ENCODE measurements at regions not wholly inside any gene's neighbourhood (a gene's known extent, or its start where the extent isn't known, plus 50 kb on each side); places are given as distances from the start of the nearest gene placed in this dataset.

GRCh38 chr2:163481515-163481914, 254.3 kb downstream of the FIGN start:
- Histone ChIP-seq H3K36me3 (replicated peaks in 1 of 2; ENCODE audit: insufficient read depth in 1 of 2, low read depth in 2 of 2) (no peaks in the 10 kb centered on the region), H3K27ac (no peak overlapping the region), H3K4me3 (no peak overlapping the region), H3K9me3 (no peaks in the 10 kb centered on the region), H3K4me1 (no peaks in the 10 kb centered on the region), H3K27me3 (no peaks in the 10 kb centered on the region)
- intact Hi-C loops (cut with DNase I) = no loop called here
- ATAC-seq = no peak
- no peak for DNase-seq
- TF ChIP-seq POLR2A (IDR thresholded peaks at IDR 0.05) (no peak), CTCF (IDR thresholded peaks at IDR 0.05) (no peak)

- H3K4me1 ChIP-seq = no peaks in the 10 kb centered on the region
- ATAC-seq (no peak), DNase-seq (no peak)
- no peak overlapping the region for H3K4me3 ChIP-seq
- intact Hi-C loops (cut with DNase I) = no loop called here
- no peak overlapping the region for H3K27ac ChIP-seq
- no peak for TF ChIP-seq CTCF (IDR thresholded peaks at IDR 0.05)
- no peak for TF ChIP-seq POLR2A (IDR thresholded peaks at IDR 0.05)
- no peaks in the 10 kb centered on the region for H3K27me3 ChIP-seq
- H3K36me3 ChIP-seq (replicated peaks in 1 of 2; ENCODE audit: insufficient read depth in 1 of 2, low read depth in 2 of 2) = no peaks in the 10 kb centered on the region
- WGBS, 2 donors = 70 to 77% methylated on average over 9 of the region's 9 CpGs
- H3K9me3 ChIP-seq = no peaks in the 10 kb centered on the region
These were observed 256.2 kb downstream of the FIGN start for GRCh38 chr2:163479599-163479998.

- Histone ChIP-seq H3K4me3 (no peak overlapping the region), H3K27ac (no peak overlapping the region), H3K9me3 (no peaks in the 10 kb centered on the region), H3K4me1 (no peaks in the 10 kb centered on the region), H3K27me3 (no peaks in the 10 kb centered on the region), H3K36me3 (replicated peaks in 1 of 2; ENCODE audit: insufficient read depth in 1 of 2, low read depth in 2 of 2) (no peaks in the 10 kb centered on the region)
- ATAC-seq (no peak), DNase-seq (no peak)
- 76 to 81% methylated on average over 3 of the region's 3 CpGs for WGBS, 2 donors
- TF ChIP-seq POLR2A (IDR thresholded peaks at IDR 0.05) (no peak), CTCF (IDR thresholded peaks at IDR 0.05) (no peak)
- intact Hi-C loops (cut with DNase I) = no loop called here
These were observed 260.0 kb downstream of the FIGN start for GRCh38 chr2:163475815-163476214.

- no peaks in the 10 kb centered on the region for H3K36me3 ChIP-seq (replicated peaks in 1 of 2; ENCODE audit: insufficient read depth in 1 of 2, low read depth in 2 of 2)
- DNase-seq (no peak), ATAC-seq (no peak)
- H3K27ac ChIP-seq = no peak overlapping the region
- WGBS, 2 donors = 46 to 53% methylated on average over 4 of the region's 4 CpGs
- H3K4me3 ChIP-seq = no peak overlapping the region
- H3K27me3 ChIP-seq = no peaks in the 10 kb centered on the region
- no peaks in the 10 kb centered on the region for H3K4me1 ChIP-seq
- H3K9me3 ChIP-seq = no peaks in the 10 kb centered on the region
- TF ChIP-seq POLR2A (IDR thresholded peaks at IDR 0.05) = no peak
- TF ChIP-seq CTCF (IDR thresholded peaks at IDR 0.05) = no peak
- intact Hi-C loops (cut with DNase I) = no loop called here
These were observed 260.9 kb downstream of the FIGN start for GRCh38 chr2:163474889-163475288.

GRCh38 chr2:163474319-163474744, 261.5 kb downstream of the FIGN start:
- H3K36me3 ChIP-seq (replicated peaks in 1 of 2; ENCODE audit: insufficient read depth in 1 of 2, low read depth in 2 of 2) = no peaks in the 10 kb centered on the region
- H3K9me3 ChIP-seq = no peaks in the 10 kb centered on the region
- no peak overlapping the region for H3K4me3 ChIP-seq
- no peaks in the 10 kb centered on the region for H3K27me3 ChIP-seq
- ATAC-seq (no peak), DNase-seq (no peak)
- no peak overlapping the region for H3K27ac ChIP-seq
- intact Hi-C loops (cut with DNase I) = no loop called here
- no peaks in the 10 kb centered on the region for H3K4me1 ChIP-seq
- 32 to 39% methylated on average over 4 of the region's 4 CpGs for WGBS, 2 donors
- TF ChIP-seq CTCF (IDR thresholded peaks at IDR 0.05) (no peak), POLR2A (IDR thresholded peaks at IDR 0.05) (no peak)

Measured in body of pancreas (tissue), 4 donors.